GM12864 (cell line): ENCODE measurements at regions not wholly inside any gene's neighbourhood (a gene's known extent, or its start where the extent isn't known, plus 50 kb on each side); places are given as distances from the start of the nearest gene placed in this dataset.
A peak's percentile ranks its signal among the peaks of the same experiment; 100 is the strongest.
"Not testable (repeated sequence)": the region's sequence is repeated elsewhere in the genome, so short reads cannot be mapped to it uniquely, and the experiment has no call there.

Source experiments
- DNase-seq: peaks from one replicate; pipeline ENCODE4 v3.0.0-alpha.2; 2011; ENCODE audit warnings: low read depth
- H3K4me3 ChIP-seq: 2 replicates; pipeline ENCODE4 v1.5.1; 2011; ENCODE audit warnings: mild to moderate bottlenecking, low read depth, low read length, control low read depth
- TF ChIP-seq, protein P1 (sequence below): IDR thresholded peaks from 2 replicates; pipeline ENCODE4 v1.5.1; 2011; ENCODE audit warnings: low read depth, mild to moderate bottlenecking, moderate library complexity, low read length, control low read depth, inconsistent platforms; ENCODE audit errors: missing control alignments

DNA sequence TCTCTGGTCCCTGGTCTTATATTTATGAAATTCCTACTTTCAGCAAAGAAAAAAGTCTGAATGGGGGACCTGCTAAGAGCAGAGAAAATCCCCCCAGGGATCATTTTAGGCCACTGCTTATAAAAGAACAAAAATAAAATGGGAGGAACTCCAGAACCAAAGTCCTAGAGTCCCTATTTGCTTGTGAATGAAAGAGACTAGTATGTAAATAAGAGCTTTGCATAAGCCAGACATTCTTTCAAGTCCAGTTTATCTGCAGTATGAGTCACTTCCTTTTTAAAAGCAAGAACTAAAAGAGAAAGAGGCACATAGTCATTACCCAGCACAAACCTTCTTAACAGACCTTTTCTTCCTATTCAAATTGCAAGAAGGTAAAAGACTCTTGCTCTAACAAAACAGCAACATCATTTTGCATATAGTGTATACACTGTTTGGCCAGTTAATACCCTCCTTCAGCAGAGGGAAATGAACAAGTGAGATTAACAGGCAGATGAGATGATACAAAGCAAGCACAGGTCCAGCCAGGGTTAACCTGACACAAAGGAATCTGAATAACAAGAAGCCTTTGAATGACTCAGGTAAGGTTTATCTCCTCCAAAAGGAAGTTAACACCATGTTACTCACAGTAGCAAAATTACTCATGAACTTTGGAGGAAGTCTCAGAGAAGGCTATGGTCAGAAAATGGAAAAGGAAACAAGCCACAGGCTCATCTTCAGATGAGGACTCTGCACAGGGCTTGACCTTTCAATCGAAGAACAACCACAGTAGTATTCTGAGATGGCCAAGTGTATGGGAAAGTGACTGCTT, 87.3 kb downstream of the PHLDA1 start:
- H3K4me3 ChIP-seq = no peak overlapping the region
- TF ChIP-seq, protein P1, sequence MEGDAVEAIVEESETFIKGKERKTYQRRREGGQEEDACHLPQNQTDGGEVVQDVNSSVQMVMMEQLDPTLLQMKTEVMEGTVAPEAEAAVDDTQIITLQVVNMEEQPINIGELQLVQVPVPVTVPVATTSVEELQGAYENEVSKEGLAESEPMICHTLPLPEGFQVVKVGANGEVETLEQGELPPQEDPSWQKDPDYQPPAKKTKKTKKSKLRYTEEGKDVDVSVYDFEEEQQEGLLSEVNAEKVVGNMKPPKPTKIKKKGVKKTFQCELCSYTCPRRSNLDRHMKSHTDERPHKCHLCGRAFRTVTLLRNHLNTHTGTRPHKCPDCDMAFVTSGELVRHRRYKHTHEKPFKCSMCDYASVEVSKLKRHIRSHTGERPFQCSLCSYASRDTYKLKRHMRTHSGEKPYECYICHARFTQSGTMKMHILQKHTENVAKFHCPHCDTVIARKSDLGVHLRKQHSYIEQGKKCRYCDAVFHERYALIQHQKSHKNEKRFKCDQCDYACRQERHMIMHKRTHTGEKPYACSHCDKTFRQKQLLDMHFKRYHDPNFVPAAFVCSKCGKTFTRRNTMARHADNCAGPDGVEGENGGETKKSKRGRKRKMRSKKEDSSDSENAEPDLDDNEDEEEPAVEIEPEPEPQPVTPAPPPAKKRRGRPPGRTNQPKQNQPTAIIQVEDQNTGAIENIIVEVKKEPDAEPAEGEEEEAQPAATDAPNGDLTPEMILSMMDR = no peak
- DNase-seq = peak; percentile 59

DNA sequence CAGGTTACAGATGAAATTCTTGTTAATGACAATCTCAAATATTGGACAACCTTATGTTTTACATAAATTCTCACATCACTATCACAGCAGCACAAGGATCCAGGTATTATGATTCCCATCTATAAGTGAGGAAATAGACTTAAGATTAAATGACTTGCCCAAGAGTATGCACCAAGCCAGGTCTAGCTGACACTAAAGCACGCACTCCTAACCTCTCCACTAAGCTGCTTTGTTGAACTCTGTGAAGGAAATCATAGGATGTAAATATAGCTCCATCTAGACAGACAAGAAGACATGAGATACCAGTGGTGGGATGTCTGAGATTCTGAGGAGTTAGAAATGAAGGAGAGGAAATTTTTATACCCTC, 87.9 kb downstream of the PHLDA1 start:
- TF ChIP-seq, protein P1 = no peak
- no peak for DNase-seq
- H3K4me3 ChIP-seq = no peak overlapping the region

DNA sequence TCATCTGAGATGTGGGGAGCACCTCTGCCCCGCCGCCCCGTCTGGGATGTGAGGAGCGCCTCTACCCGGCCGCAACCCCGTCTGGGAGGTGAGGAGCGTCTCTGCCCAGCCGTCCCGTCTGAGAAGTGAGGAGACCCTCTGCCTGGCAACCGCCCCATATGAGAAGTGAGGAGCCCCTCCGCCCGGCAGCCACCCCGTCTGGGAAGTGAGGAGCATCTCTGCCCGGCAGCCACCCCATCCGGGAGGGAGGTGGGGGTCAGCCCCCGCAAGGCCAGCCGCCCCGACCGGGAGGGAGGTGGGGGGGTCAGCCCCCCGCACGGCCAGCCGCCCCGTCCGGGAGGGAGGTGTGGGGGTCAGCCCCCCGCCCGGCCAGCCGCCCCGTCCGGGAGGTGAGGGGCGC, 89.9 kb downstream of the PHLDA1 start:
- H3K4me3 ChIP-seq, DNase-seq: not testable (repeated sequence)

DNA sequence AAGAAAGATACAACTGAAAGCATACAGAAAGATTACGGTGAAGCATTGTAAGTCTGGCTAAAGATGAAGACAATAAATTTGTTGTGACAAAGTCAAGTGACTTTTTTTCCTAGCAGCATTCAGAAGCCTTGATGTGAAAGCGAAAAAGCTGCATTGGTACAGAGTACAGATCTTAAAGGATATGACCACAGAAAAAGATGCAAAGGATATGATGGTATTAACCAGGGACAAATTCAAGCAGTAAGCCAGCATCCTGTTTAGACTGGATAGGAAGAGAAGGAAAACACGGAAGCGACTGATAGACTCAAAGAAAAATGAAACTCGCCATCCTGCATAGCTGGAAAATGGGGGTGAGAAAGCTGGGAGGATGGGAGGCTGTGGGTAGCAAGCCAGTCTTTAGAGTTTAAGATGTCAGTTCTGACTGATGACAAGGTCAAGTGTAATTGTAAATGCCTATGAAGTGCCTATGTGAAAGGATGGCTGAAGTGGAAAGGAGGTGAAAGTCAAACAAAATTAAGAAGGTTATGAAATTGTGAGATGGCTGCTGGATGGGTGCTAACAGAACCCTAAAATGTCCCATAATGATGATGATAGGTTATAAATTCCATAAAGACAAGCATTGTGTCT, 92.4 kb downstream of the PHLDA1 start:
- TF ChIP-seq, protein P1 = no peak
- H3K4me3 ChIP-seq = no peak overlapping the region
- DNase-seq = no peak

DNA sequence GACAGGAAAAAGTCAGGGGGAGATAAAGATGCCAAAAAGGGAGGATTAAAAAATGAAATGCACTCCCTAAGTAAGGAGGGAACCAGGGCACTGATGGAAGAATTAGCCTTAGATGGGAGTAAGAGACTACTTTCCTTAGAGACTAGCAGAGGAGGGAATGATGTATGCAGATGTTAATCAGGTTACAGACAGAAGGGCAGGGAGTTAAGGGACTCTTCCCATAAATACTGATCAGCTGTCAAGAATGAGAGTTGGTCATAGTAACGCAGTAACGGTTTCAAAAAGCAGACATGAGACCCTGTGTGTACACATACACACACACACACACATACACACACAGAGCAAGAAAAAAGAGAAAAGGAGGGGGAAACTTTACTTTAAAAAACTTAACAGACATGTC, 93.4 kb downstream of the PHLDA1 start:
- H3K4me3 ChIP-seq = no peak overlapping the region
- TF ChIP-seq, protein P1 = no peak
- DNase-seq = no peak

DNA sequence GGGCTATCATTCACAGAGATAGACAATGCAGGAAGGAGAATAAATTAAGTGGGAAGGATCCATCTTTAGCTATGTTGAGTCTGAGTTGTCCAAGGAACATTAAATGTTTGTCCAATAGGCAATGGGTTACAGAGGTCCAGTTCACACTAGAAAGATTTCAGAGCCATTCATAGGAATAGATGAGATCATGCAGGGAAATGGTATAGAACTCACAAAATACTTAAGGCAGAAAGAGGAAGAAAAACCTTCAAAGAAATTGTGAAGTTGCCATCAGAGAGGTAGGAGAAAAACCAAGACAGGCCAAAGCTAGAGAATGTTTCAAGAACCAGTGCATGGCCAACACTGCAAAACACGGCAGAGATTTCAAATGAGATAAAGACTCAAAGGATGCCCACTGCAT, 94.1 kb downstream of the PHLDA1 start:
- TF ChIP-seq, protein P1 = no peak
- no peak overlapping the region for H3K4me3 ChIP-seq
- no peak for DNase-seq

DNA sequence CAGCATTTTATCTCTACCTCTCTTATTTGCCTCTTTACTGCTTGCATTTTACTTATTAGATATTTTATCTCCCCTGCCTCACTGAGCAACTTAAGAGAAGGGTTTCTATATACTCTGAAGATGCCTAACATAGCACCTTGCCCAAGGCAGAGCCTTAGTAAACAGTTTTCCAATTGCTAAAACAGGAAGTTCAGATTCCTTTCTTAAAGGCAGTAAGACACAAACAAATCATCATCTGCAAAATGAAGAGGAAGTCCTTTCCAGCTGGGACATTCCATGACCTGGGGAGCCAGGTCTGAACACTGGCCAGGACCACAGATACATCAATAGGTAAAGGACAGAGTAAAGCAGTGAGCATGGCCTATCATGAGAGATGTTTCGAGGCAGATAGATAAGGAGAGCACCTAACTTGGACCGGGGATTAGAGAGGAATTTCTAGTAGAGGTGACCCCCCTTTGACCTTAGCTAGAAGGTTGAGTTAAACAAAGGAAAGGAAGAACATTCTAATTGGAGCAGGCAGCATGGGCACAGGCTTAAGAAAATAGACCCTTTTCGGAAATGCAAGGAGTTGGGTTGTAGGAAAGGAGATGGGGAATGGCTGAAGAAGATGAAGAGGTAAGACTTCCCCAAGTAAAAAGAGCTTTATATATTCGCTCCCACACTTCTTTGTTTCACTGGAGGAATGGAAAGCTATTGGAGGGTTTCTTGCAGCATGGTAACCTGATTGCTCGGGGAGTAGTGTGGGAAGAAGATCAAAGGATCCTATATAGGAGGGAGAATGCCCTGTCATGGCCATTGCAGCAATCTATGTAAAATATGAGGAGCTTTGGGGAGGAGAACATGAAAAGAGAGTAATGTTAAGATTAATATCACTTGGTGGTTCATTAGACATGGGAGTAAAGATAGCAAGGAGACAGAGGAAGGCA, 94.8 kb downstream of the PHLDA1 start:
- H3K4me3 ChIP-seq = no peak overlapping the region
- TF ChIP-seq, protein P1 = no peak
- no peak for DNase-seq
